Nephron (organoid): ENCODE measurements at regions not wholly inside any gene's neighbourhood (a gene's known extent, or its start where the extent isn't known, plus 50 kb on each side); places are given as distances from the start of the nearest gene placed in this dataset.
A peak's percentile ranks its signal among the peaks of the same experiment; 100 is the strongest.

ENCODE experiments used
- H3K27ac Mint-ChIP-seq, 3 experiments: 2 replicates each; pipeline ENCODE4 v1.8.0; 2020; ENCODE audit warnings: mixed read lengths in 3 of 3, mild to moderate bottlenecking in 2 of 3, moderate library complexity in 1 of 3
- H3K27me3 Mint-ChIP-seq: 2 replicates; pipeline ENCODE4 v1.8.0; 2021; ENCODE audit warnings: low read depth, mild to moderate bottlenecking, moderate library complexity, mixed read lengths
- H3K36me3 Mint-ChIP-seq: 2 replicates; pipeline ENCODE4 v1.8.0; 2020; ENCODE audit warnings: low read depth, mixed read lengths
- H3K4me1 Mint-ChIP-seq: 2 replicates; pipeline ENCODE4 v1.8.0; 2020; ENCODE audit warnings: mixed read lengths
- H3K4me3 Mint-ChIP-seq, 3 experiments: 2 replicates each; pipeline ENCODE4 v1.8.0; 2020; ENCODE audit warnings: mild to moderate bottlenecking in 3 of 3, mixed read lengths in 3 of 3, moderate library complexity in 2 of 3
- H3K9me3 Mint-ChIP-seq: 2 replicates; pipeline ENCODE4 v1.8.0; 2020; ENCODE audit warnings: mixed read lengths
- CTCF ChIP-seq, 3 experiments: fragments of 200-600 bp; sonication (generic); IDR thresholded peaks; one replicate each; pipeline ENCODE4 v1.5.0; 2021; ENCODE audit warnings: antibody characterized with exemption in 3 of 3; ENCODE audit not compliant: unreplicated experiment in 3 of 3

- no peaks in the 10 kb centered on the region for H3K27me3 Mint-ChIP-seq
- H3K9me3 Mint-ChIP-seq = no peaks in the 10 kb centered on the region
- H3K4me3 Mint-ChIP-seq = no peak overlapping the region
- TF ChIP-seq CTCF (IDR thresholded peaks at IDR 0.05; ENCODE audit: unreplicated experiment in 3 of 3) = no peak
- peak overlapping the region in 1 of 3 experiments; percentile 44 for H3K27ac Mint-ChIP-seq
- no peaks in the 10 kb centered on the region for H3K36me3 Mint-ChIP-seq
- H3K4me1 Mint-ChIP-seq = no peaks in the 10 kb centered on the region
These were observed 773.0 kb downstream of the MTRR start for GRCh38 chr5:8641786-8642505.

- no peaks in the 10 kb centered on the region for H3K9me3 Mint-ChIP-seq
- no peaks in the 10 kb centered on the region for H3K27me3 Mint-ChIP-seq
- no peaks in the 10 kb centered on the region for H3K36me3 Mint-ChIP-seq
- H3K4me3 Mint-ChIP-seq = no peak overlapping the region
- peak overlapping the region; percentile 76 to 93 (median 87) for H3K27ac Mint-ChIP-seq
- H3K4me1 Mint-ChIP-seq = no peaks in the 10 kb centered on the region
- TF ChIP-seq CTCF (IDR thresholded peaks at IDR 0.05; ENCODE audit: unreplicated experiment in 3 of 3) = no peak
These were observed 775.4 kb downstream of the MTRR start for GRCh38 chr5:8644377-8644776.

GRCh38 chr5:8647111-8647510 lies 778.2 kb downstream of the MTRR start:
- H3K27ac Mint-ChIP-seq = no peak overlapping the region
- no peak for TF ChIP-seq CTCF (IDR thresholded peaks at IDR 0.05; ENCODE audit: unreplicated experiment in 3 of 3)
- no peaks in the 10 kb centered on the region for H3K4me1 Mint-ChIP-seq
- no peak overlapping the region for H3K4me3 Mint-ChIP-seq
- peaks cover 3% of the 10 kb centered on the region for H3K9me3 Mint-ChIP-seq
- H3K27me3 Mint-ChIP-seq = no peaks in the 10 kb centered on the region
- no peaks in the 10 kb centered on the region for H3K36me3 Mint-ChIP-seq

GRCh38 chr5:8650186-8650585 lies 781.2 kb downstream of the MTRR start:
- Mint-ChIP-seq H3K36me3 (no peaks in the 10 kb centered on the region), H3K9me3 (peaks cover 5% of the 10 kb centered on the region), H3K27ac (no peak overlapping the region), H3K4me1 (no peaks in the 10 kb centered on the region), H3K27me3 (no peaks in the 10 kb centered on the region), H3K4me3 (no peak overlapping the region)
- TF ChIP-seq CTCF (IDR thresholded peaks at IDR 0.05; ENCODE audit: unreplicated experiment in 3 of 3) = no peak

- TF ChIP-seq CTCF (IDR thresholded peaks at IDR 0.05; ENCODE audit: unreplicated experiment in 3 of 3) = no peak
- no peaks in the 10 kb centered on the region for H3K36me3 Mint-ChIP-seq
- H3K4me1 Mint-ChIP-seq = no peaks in the 10 kb centered on the region
- H3K27ac Mint-ChIP-seq = no peak overlapping the region
- no peaks in the 10 kb centered on the region for H3K9me3 Mint-ChIP-seq
- H3K27me3 Mint-ChIP-seq = peaks cover 3% of the 10 kb centered on the region
- H3K4me3 Mint-ChIP-seq = no peak overlapping the region
These were observed 791.4 kb downstream of the MTRR start for GRCh38 chr5:8660133-8660893.
